SU-DHL-6 (cell line): ENCODE measurements at regions not wholly inside any gene's neighbourhood (a gene's known extent, or its start where the extent isn't known, plus 50 kb on each side); places are given as distances from the start of the nearest gene placed in this dataset.
"Not testable (repeated sequence)": the region's sequence is repeated elsewhere in the genome, so short reads cannot be mapped to it uniquely, and the experiment has no call there.

ENCODE experiments used
- H2AFZ ChIP-seq: fragments of 200-600 bp; sonication (generic); 2 replicates; pipeline ENCODE4 v1.6.1; 2014; ENCODE audit warnings: low read depth, mild to moderate bottlenecking, moderate library complexity, mixed read lengths, antibody characterized with exemption, low read length; ENCODE audit not compliant: severe bottlenecking
- H3F3A ChIP-seq: fragments of 200-600 bp; shearing (Covaris generic); 2 replicates; pipeline ENCODE4 v1.6.0; 2016; ENCODE audit warnings: antibody characterized with exemption, mild to moderate bottlenecking; ENCODE audit not compliant: insufficient read depth
- H3K27ac ChIP-seq: fragments of 200-600 bp; sonication (generic); 2 replicates; pipeline ENCODE4 v1.5.1; 2016; ENCODE audit warnings: low read depth, mild to moderate bottlenecking, low read length, moderate library complexity, mixed read lengths
- H3K27me3 ChIP-seq: fragments of 200-600 bp; sonication (generic), shearing (Covaris generic); 2 replicates; pipeline ENCODE4 v1.6.0; 2014; ENCODE audit warnings: mild to moderate bottlenecking, low read length
- H3K36me3 ChIP-seq: fragments of 200-600 bp; sonication (generic); 2 replicates; pipeline ENCODE4 v1.6.1; 2014; ENCODE audit warnings: mild to moderate bottlenecking, low read length, mixed read lengths
- H3K4me2 ChIP-seq: fragments of 300-600, 200-600 bp; shearing (Covaris generic), sonication (generic); 2 replicates; pipeline ENCODE4 v1.6.0; 2014; ENCODE audit warnings: low read length, low read depth, mild to moderate bottlenecking; ENCODE audit not compliant: poor library complexity, severe bottlenecking
- H3K4me3 ChIP-seq: fragments of 200-600 bp; sonication (generic); 2 replicates; pipeline ENCODE4 v1.5.1; 2014; ENCODE audit warnings: antibody characterized with exemption, low read length, mild to moderate bottlenecking, mixed read lengths; ENCODE audit not compliant: insufficient read depth, poor library complexity, severe bottlenecking
- H3K79me2 ChIP-seq: fragments of 200-600 bp; sonication (generic); 2 replicates; pipeline ENCODE4 v1.6.1; 2014; ENCODE audit warnings: mild to moderate bottlenecking, low read length, moderate library complexity; ENCODE audit not compliant: insufficient read depth
- H3K9ac ChIP-seq: fragments of 200-600 bp; sonication (generic); 2 replicates; pipeline ENCODE4 v1.7.0; 2014; ENCODE audit warnings: mild to moderate bottlenecking, low read length
- H3K9me2 ChIP-seq: fragments of 200-600 bp; sonication (generic); replicated peaks from 2 replicates; pipeline ENCODE4 v1.6.1; 2014; ENCODE audit warnings: low read length; ENCODE audit not compliant: insufficient read depth
- H3K9me3 ChIP-seq: fragments of 200-600 bp; sonication (generic); 2 replicates; pipeline ENCODE4 v1.6.1; 2014; ENCODE audit warnings: low read length, mixed read lengths; ENCODE audit not compliant: insufficient read depth
- H4K20me1 ChIP-seq: fragments of 200-600 bp; sonication (generic); 2 replicates; pipeline ENCODE4 v1.6.1; 2014; ENCODE audit warnings: low read depth, mild to moderate bottlenecking, antibody characterized with exemption, low read length, moderate library complexity, mixed read lengths
- CTCF ChIP-seq: fragments of 200-600 bp; sonication (generic); IDR thresholded peaks from one replicate; pipeline ENCODE4 v1.5.1; 2017; ENCODE audit warnings: antibody characterized with exemption, mild to moderate bottlenecking, low read length, moderate library complexity; ENCODE audit not compliant: insufficient read depth, poor library complexity, severe bottlenecking
- EZH2phosphoT487 ChIP-seq: fragments of 200-600 bp; sonication (generic), shearing (Covaris generic); conservative IDR thresholded peaks from 2 replicates; pipeline ENCODE4 v1.6.1; 2018; ENCODE audit warnings: mild to moderate bottlenecking, antibody characterized with exemption, low read length, moderate library complexity, mixed read lengths

DNA sequence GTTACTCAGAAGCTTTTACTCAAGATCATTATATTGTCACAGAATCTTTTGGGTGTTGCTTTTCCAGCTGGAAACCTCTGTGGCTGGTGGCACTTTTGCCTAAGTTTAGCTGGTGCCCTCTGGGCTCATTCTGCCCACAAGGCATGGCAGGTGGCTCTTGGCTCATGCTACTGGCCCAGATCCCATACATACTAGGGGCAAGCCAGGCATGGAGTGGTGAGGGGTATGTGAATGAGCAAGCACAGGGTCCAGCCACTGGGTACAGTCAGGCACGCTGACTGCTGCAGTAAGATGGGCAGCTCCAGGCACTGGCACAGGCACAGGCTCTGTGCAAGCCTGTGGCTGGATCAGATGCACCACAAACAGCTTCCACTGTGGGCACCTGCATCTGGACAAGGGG lies 375.0 kb upstream of the SEMA3C start:
- H3F3A ChIP-seq = no peaks in the 10 kb centered on the region
- no peaks in the 10 kb centered on the region for H3K9me2 ChIP-seq
- H3K9me3 ChIP-seq = no peaks in the 10 kb centered on the region
- no peak overlapping the region for H3K4me3 ChIP-seq
- H3K27me3 ChIP-seq = no peaks in the 10 kb centered on the region
- no peak overlapping the region for H3K4me2 ChIP-seq
- H3K79me2 ChIP-seq = no peaks in the 10 kb centered on the region
- H2AFZ ChIP-seq = no peak overlapping the region
- TF ChIP-seq CTCF (no peak), EZH2phosphoT487 (no peak)
- no peaks in the 10 kb centered on the region for H4K20me1 ChIP-seq
- no peak overlapping the region for H3K9ac ChIP-seq
- no peak overlapping the region for H3K27ac ChIP-seq
- H3K36me3 ChIP-seq = no peaks in the 10 kb centered on the region

DNA sequence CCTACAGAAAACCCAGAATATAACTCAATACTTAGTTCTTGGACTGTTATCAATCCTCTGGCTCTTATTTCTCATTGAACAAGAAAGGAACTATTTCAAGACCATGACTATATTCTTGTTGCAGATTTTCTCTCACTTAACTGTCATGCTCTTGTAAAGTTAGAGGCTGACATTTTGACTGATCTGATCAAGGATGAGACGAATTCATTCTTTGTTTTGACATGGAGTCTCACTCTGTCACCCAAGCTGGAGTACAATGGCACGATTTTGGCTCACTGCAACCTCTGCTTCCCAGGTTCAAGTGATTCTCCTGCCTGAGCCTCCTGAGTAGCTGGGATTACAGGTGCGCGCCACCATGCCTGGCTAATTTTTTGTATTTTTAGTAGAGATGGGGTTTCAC lies 367.9 kb upstream of the SEMA3C start:
- H3K4me2 ChIP-seq, H3F3A ChIP-seq, H3K9me3 ChIP-seq, H4K20me1 ChIP-seq, H3K79me2 ChIP-seq, H3K4me3 ChIP-seq, H3K27ac ChIP-seq, H3K9me2 ChIP-seq, H3K36me3 ChIP-seq, H3K9ac ChIP-seq, H2AFZ ChIP-seq, H3K27me3 ChIP-seq: not testable (repeated sequence)

GRCh38 chr7:81285142-81285871 lies 366.5 kb upstream of the SEMA3C start:
- H3K4me3 ChIP-seq = no peak overlapping the region
- H3K9me3 ChIP-seq = no peaks in the 10 kb centered on the region
- H3K27me3 ChIP-seq = no peaks in the 10 kb centered on the region
- H3K36me3 ChIP-seq = no peaks in the 10 kb centered on the region
- H3K9ac ChIP-seq = no peak overlapping the region
- no peak overlapping the region for H2AFZ ChIP-seq
- H3K4me2 ChIP-seq = no peak overlapping the region
- H3F3A ChIP-seq = no peaks in the 10 kb centered on the region
- TF ChIP-seq CTCF = no peak
- no peak for TF ChIP-seq EZH2phosphoT487
- H3K79me2 ChIP-seq = no peaks in the 10 kb centered on the region
- no peak overlapping the region for H3K27ac ChIP-seq
- no peaks in the 10 kb centered on the region for H3K9me2 ChIP-seq
- no peaks in the 10 kb centered on the region for H4K20me1 ChIP-seq

DNA sequence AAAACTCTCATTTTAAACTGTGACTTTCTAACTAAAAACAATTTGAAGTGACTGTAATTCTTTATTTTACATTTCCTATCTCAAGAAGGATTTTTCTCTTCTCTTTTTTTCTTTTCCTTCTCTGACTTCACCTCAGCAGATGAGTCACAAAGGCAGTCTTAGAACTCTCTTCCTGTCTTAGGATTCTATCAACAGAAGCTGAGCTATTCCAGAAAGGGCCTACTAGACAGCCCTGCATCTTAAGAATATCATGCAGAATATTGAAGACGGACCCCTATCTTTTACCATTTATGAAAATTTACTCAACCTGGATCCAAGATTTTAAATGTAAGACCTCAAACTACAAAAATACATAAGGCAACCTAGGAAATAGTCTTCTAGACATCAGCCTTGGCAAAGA lies 365.7 kb upstream of the SEMA3C start:
- Histone ChIP-seq H4K20me1 (no peaks in the 10 kb centered on the region), H3K9ac (no peak overlapping the region), H3K36me3 (no peaks in the 10 kb centered on the region), H3K27me3 (no peaks in the 10 kb centered on the region), H3K4me2 (no peak overlapping the region), H3K79me2 (no peaks in the 10 kb centered on the region), H3K27ac (no peak overlapping the region), H2AFZ (no peak overlapping the region), H3K4me3 (no peak overlapping the region), H3K9me3 (no peaks in the 10 kb centered on the region), H3K9me2 (no peaks in the 10 kb centered on the region), H3F3A (no peaks in the 10 kb centered on the region)
- no peak for TF ChIP-seq CTCF
- TF ChIP-seq EZH2phosphoT487 = no peak
